ENCODE measurements at regions not wholly inside any gene's neighbourhood (a gene's known extent, or its start where the extent isn't known, plus 50 kb on each side); places are given as distances from the start of the nearest gene placed in this dataset.
"Not testable (repeated sequence)": the region's sequence is repeated elsewhere in the genome, so short reads cannot be mapped to it uniquely, and the experiment has no call there.

DNA sequence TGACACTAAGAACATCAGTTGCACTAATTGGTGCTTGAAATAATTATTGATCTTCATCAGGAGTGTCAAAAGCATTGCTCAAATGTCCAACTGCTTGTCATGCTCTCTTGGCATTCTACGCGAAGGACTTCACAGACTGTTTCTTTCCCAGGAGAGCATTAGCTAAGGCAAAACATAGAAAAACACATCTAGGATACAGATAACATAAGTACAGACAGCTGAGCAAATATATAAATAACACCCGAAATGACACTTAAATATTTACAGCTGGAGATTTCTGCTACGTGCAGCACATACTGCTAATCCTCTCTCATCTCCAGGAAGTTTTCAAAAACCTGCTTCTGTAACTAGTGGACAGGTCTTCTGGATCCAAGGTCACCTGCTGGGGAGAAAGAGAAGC lies 120.0 kb upstream of the PRMT8 start:
- DNase-seq: no peak

GRCh38 chr12:3375326-3375725 lies 115.7 kb upstream of the PRMT8 start:
- no peak for DNase-seq

DNA sequence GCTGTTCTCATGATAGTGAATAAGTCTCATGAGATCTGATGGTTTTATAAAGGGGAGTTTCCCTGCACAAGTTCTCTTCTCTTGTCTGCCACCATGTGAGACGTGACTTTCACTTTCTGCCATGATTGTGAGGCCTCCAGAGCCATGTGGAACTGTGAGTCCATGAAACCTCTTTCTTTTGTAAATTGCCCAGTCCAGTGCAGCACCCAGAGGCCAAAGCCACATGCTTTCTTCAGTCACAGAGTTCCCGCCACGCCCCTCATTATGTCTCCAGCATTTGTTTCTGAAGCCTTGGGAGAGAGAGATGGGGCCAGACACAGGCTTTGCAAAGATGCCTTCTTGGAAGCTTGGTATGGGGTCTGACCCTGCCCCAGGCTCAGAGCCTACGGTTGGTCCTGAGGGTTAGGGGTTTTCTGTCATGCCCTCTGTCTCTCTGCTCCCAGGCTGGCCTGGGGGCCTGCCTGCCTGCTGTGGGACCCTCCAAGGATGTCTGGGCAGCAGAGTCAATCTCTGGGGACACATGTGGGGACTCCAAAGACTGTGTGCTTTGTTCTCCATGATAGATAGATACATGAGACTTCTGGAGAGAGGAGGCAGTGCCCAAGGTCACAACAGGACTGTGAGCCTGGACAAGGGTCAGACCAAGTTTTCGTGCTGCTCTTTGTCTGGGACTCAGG lies 114.1 kb upstream of the PRMT8 start:
- DNase-seq: no peak

GRCh38 chr12:3378655-3379054 lies 112.3 kb upstream of the PRMT8 start:
- DNase-seq: no peak

DNA sequence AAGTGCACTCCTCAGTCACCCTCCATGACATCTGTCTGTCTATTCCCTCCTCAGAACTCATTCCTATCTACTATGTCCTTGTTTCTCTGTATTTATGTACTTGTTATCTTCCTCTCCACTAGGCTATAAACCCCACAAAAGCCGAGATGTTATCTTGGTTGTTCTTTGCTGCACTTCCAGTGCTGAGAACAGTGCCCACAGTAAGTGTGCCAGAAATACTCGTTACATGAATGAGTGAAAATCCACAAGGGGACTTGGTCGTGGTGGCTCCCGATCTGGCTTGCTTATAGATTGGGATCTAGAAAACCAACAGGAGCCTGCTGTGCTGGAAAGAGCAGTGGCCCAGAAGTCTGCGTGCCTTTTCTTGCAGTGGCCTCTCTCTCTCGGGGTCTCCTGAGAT lies 111.9 kb upstream of the PRMT8 start:
- DNase-seq: no peak

DNA sequence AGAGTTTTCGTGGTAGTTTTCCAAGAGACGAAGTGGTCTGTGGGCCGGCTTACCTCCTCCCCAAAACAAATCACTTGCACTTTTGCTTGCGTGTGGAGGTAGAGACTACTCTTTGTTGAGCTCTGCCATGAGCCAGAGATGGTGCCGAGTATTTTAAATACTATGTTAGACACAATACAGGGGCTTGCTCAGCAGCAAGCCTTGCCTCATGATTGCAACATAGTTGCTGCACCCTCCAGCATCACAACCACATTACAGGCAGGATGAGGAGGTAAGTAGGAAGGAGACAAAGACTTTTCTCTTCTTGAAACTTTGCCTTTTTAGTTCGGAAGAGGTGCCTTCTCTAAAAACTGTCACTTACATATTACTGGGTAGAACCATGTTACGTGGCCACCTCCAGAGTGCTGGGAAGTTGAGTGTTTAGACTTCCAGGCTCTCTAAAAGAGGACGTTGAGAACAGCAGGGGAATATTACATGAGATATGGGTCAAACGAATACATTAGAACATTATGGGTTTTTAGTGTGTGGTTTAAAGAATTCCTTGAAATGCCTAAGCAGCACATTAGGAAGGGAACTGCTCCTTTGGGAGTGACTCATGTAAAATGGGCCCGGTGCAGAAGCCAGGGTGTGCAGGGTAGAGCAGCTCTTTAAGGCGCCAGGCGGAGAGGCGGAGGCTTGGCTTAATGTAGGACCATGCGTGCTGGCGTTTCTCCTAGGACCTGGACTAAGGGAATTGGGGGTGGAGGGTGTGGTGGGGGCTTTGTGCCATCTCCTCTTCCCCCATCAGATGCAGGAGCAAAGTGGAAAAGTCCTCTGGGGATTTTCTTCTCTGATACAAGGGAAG lies 110.6 kb upstream of the PRMT8 start:
- DNase-seq: no peak

DNA sequence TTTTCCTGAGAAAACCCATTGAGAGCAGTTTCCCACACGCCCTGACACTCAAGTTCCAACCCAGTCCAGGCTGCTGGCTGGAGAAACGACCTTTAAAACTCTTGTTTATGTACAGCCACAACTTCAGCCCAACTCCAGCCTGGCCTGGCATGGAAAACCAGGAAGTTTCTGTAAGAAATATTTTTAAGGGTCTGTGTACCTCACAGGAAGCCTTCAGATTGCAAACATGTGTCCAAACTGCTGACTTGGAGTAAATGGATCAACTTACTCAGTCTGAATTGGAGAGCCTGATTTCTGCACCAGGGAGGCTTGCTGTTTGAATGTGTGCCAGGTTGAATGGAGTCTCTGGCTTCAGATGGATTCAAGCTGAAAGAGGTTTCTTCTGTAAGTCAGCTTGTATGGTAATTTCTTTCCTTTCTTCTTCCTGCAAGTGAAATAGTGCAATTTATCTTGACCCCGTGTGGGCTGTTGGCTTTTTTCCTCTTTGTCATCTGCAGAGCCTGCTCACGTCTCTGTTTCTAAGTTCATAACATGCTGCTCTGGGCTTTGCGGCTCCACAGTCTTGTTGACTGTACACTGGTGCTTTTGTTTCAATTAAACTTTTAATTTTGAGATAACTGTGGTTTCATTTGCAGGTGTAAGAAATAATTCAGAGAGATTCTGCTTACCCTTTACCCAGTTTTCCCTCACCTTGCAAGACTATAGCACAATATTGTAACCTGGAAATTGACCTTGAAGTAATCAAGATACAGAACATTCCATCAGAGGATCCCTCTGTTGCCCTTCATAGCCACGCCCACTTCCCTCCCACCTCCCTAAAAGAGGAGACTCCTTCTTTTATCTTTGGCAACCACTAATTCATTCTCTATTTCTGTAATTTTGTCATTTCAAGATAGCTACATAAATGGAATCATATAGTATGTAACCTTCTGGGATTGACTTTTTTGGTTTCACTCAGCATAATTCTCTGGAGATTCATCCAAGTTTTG lies 109.7 kb upstream of the PRMT8 start:
- no peak for DNase-seq

- no peak for DNase-seq
Measured at GRCh38 chr12:3389986-3390385, 101.0 kb upstream of the PRMT8 start.

GRCh38 chr12:3397596-3397995 lies 93.4 kb upstream of the PRMT8 start:
- DNase-seq: not testable (repeated sequence)

- no peak for DNase-seq
Measured at GRCh38 chr12:3398196-3398789, 92.7 kb upstream of the PRMT8 start.

GRCh38 chr12:3405821-3406220 lies 85.2 kb upstream of the PRMT8 start:
- no peak for DNase-seq

- DNase-seq: no peak
Measured at GRCh38 chr12:3407723-3408122, 83.3 kb upstream of the PRMT8 start.

- DNase-seq: no peak
Measured at GRCh38 chr12:3409662-3410061, 81.3 kb upstream of the PRMT8 start.

DNA sequence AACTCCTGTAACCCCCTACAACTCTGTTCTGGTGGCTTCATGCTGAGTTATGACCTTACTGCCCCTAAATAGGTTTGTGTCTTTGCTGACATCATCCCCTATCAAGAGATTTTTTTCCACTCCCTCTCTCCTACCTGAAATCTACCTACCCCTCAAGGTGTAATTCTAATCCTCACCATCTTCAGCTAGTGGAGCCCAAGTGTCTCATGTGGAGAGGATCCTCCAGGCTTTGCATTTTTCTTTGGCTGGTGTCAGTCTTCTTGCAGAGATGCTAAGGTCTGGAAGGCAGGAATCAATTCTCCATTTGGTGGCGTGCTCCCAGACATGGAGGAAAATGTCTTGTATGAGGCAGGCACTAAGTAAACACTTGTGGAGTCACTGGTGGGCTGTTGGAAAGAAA lies 74.8 kb upstream of the PRMT8 start:
- no peak for DNase-seq

GRCh38 chr12:3416670-3417069 lies 74.3 kb upstream of the PRMT8 start:
- no peak for DNase-seq

GRCh38 chr12:3417113-3417512 lies 73.9 kb upstream of the PRMT8 start:
- no peak for DNase-seq

DNA sequence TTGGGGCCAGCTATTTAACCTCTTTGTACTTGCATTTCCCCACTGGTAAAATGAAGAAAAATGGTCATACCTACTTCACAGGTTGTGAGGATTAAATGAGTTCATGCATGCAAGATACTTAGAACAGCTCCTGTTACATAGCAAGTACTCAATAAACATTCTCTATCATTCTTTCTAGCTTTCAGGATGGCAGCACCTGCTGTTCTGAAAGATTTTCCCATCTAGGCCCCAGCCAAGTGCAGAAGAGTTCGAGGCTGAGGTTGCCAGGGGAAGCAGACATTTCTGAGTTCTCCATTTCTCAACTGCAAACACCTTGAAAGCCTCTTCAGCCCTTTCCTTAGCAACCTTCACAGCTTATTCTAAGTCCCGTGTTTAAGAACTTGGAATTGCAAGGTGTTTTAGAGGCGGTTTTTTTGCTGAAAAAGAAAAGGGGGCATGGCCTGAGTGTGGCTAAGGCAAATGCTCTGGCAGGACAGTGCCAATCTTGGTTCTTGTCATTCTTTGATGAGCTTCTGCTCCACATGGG lies 73.0 kb upstream of the PRMT8 start:
- DNase-seq: no peak

- no peak for DNase-seq
Measured at GRCh38 chr12:3418609-3419390, 72.2 kb upstream of the PRMT8 start.

DNA sequence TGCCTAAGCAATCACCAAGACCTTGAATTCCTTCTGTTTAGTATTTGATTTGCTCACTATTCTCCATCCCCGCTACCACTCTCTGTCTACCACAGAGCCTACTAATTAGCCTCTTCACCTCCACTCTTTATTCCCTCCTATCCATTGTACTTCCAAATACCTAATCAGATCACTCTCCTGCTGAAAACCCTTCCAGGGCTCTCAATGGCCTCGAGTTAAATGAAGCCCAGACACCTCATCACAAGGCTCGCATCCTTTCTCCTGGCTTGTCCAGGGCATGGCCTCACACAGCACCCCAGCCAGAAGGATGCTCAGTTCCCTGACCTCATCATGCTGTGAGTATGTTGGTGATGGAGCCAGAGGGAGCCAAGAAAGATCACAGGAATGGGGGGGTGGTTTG lies 71.4 kb upstream of the PRMT8 start:
- no peak for DNase-seq

GRCh38 chr12:3420693-3421092 lies 70.3 kb upstream of the PRMT8 start:
- DNase-seq: no peak

DNA sequence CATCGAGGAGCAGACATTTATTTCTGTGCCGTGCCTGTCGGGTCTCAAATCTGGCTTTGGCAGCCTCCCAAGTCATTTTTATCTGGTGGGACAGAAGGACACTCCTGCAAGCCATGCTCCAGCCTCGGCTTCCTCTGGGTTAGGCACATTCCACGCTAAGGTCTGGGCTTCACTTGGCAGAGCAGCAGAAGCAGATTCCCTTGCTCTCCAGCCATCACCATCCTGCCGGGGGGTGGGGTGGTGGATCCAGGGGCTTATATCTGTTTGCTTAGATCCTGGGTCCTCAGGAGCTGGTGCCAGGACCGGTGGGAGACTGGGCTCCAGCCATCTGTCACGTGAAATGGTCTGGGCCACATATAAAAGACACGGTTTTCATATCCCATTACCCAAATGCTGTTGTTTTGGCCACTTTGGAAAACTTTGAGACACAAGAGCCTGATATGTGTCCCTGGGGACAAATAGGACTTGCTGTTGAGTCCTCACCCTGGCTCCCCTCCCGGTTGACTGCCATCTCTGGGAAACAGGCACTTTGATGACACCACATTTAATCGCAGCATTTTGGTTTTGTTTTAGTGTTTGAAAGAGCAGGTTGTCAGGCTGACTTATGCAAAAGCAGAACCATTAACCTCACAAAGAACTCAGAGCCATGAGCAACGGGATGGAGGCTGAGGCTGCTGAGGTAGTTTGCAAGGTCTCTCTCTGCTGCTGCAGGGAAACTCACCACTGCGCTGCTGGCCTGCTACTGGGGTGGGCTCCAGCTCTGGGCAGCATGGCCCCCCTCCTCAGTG lies 69.6 kb upstream of the PRMT8 start:
- DNase-seq: no peak

Data from hematopoietic multipotent progenitor cell treated with erythropoietin and hydrocortisone succinate and interleukin-3 and kit ligand, for 8 days (in vitro differentiated cells).